H1 (cell line): ENCODE measurements at regions not wholly inside any gene's neighbourhood (a gene's known extent, or its start where the extent isn't known, plus 50 kb on each side); places are given as distances from the start of the nearest gene placed in this dataset.

Experiments used
- POLR2AphosphoS5 ChIP-seq: IDR thresholded peaks from 2 replicates; pipeline ENCODE4 v1.6.1; 2011; ENCODE audit warnings: low read depth, low read length
- SP1 ChIP-seq: IDR thresholded peaks from 2 replicates; pipeline ENCODE4 v1.6.1; 2011; ENCODE audit warnings: low read depth, low read length
- TCF12 ChIP-seq: IDR thresholded peaks from 2 replicates; pipeline ENCODE4 v1.6.1; 2011; ENCODE audit warnings: low read depth, mild to moderate bottlenecking, low read length

DNA sequence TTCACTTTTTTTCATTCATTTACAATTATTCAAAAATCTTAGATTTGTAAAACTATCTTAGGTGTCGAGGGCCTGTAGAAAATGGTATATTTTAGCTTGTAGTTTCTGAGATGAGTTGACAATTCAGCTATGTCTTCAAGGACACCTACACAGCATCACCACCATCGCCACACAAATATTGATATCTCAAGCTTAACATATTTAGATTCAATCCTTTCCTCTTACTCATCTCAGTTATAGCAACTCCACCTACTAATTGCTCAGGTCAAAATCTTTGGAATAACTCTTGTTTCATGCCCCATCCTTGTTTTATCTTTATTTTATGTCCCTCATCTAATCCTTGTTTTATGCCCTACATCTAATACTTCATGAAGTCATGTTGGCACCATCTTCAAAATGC is 276.8 kb downstream of the CDH11 start:
- no peak for TF ChIP-seq POLR2AphosphoS5
- no peak for TF ChIP-seq SP1
- no peak for TF ChIP-seq TCF12
